ENCODE measurements at regions not wholly inside any gene's neighbourhood (a gene's known extent, or its start where the extent isn't known, plus 50 kb on each side); places are given as distances from the start of the nearest gene placed in this dataset.
"Not testable (repeated sequence)": the region's sequence is repeated elsewhere in the genome, so short reads cannot be mapped to it uniquely, and the experiment has no call there.

- no peak for DNase-seq (ENCODE audit: low read depth in 2 of 2)
Measured at GRCh38 chr5:34436761-34437501, 219.2 kb upstream of the RAI14 start.

- DNase-seq (ENCODE audit: low read depth in 2 of 2) = no peak
Measured at GRCh38 chr5:34439601-34440000, 216.5 kb upstream of the RAI14 start.

- DNase-seq (ENCODE audit: low read depth in 2 of 2) = not testable (repeated sequence)
Measured at GRCh38 chr5:34441767-34442166, 214.4 kb upstream of the RAI14 start.

- DNase-seq (ENCODE audit: low read depth in 2 of 2) = no peak
Measured at GRCh38 chr5:34447424-34447823, 208.7 kb upstream of the RAI14 start.

GRCh38 chr5:34449639-34450038, 206.5 kb upstream of the RAI14 start:
- no peak for DNase-seq (ENCODE audit: low read depth in 2 of 2)

GRCh38 chr5:34450338-34450737, 205.8 kb upstream of the RAI14 start:
- DNase-seq (ENCODE audit: low read depth in 2 of 2) = no peak

- DNase-seq (ENCODE audit: low read depth in 2 of 2) = peak in 1 of 2 donors; percentile 8
Measured at GRCh38 chr5:34452170-34452828, 203.8 kb upstream of the RAI14 start.

- DNase-seq (ENCODE audit: low read depth in 2 of 2) = no peak
Measured at GRCh38 chr5:34455098-34455497, 201.0 kb upstream of the RAI14 start.

GRCh38 chr5:34459908-34460307, 196.2 kb upstream of the RAI14 start:
- no peak for DNase-seq (ENCODE audit: low read depth in 2 of 2)

- no peak for DNase-seq (ENCODE audit: low read depth in 2 of 2)
Measured at GRCh38 chr5:34460496-34460895, 195.6 kb upstream of the RAI14 start.

- DNase-seq (ENCODE audit: low read depth in 2 of 2) = no peak
Measured at GRCh38 chr5:34464829-34465228, 191.3 kb upstream of the RAI14 start.

GRCh38 chr5:34465301-34465700, 190.8 kb upstream of the RAI14 start:
- DNase-seq (ENCODE audit: low read depth in 2 of 2) = peak; percentile 22 to 43

- not testable (repeated sequence) for DNase-seq (ENCODE audit: low read depth in 2 of 2)
Measured at GRCh38 chr5:34466519-34467388, 189.4 kb upstream of the RAI14 start.

GRCh38 chr5:34467436-34467835, 188.7 kb upstream of the RAI14 start:
- DNase-seq (ENCODE audit: low read depth in 2 of 2) = no peak

- DNase-seq (ENCODE audit: low read depth in 2 of 2) = not testable (repeated sequence)
Measured at GRCh38 chr5:34467984-34468383, 188.1 kb upstream of the RAI14 start.

- DNase-seq (ENCODE audit: low read depth in 2 of 2) = no peak
Measured at GRCh38 chr5:34469971-34470370, 186.2 kb upstream of the RAI14 start.

- DNase-seq (ENCODE audit: low read depth in 2 of 2) = peak; percentile 21 to 66
Measured at GRCh38 chr5:34474573-34475021, 181.5 kb upstream of the RAI14 start.

GRCh38 chr5:34475249-34475966, 180.7 kb upstream of the RAI14 start:
- DNase-seq (ENCODE audit: low read depth in 2 of 2) = no peak

GRCh38 chr5:34476941-34477565, 179.1 kb upstream of the RAI14 start:
- no peak for DNase-seq (ENCODE audit: low read depth in 2 of 2)

- no peak for DNase-seq (ENCODE audit: low read depth in 2 of 2)
Measured at GRCh38 chr5:34480810-34481528, 175.2 kb upstream of the RAI14 start.

Data from dermis microvascular lymphatic vessel endothelial cell (primary cell).